Erythroblast (primary cell): ENCODE measurements at regions not wholly inside any gene's neighbourhood (a gene's known extent, or its start where the extent isn't known, plus 50 kb on each side); places are given as distances from the start of the nearest gene placed in this dataset.

Experiments
- GATA1 ChIP-seq: IDR thresholded peaks from 2 replicates; pipeline ENCODE4 v1.6.1; 2011; ENCODE audit warnings: low read depth, mild to moderate bottlenecking, control low read depth, low read length, moderate library complexity
- POLR2A ChIP-seq: IDR thresholded peaks from 2 replicates; pipeline ENCODE4 v1.6.1; 2011; ENCODE audit warnings: mild to moderate bottlenecking, low read length

DNA sequence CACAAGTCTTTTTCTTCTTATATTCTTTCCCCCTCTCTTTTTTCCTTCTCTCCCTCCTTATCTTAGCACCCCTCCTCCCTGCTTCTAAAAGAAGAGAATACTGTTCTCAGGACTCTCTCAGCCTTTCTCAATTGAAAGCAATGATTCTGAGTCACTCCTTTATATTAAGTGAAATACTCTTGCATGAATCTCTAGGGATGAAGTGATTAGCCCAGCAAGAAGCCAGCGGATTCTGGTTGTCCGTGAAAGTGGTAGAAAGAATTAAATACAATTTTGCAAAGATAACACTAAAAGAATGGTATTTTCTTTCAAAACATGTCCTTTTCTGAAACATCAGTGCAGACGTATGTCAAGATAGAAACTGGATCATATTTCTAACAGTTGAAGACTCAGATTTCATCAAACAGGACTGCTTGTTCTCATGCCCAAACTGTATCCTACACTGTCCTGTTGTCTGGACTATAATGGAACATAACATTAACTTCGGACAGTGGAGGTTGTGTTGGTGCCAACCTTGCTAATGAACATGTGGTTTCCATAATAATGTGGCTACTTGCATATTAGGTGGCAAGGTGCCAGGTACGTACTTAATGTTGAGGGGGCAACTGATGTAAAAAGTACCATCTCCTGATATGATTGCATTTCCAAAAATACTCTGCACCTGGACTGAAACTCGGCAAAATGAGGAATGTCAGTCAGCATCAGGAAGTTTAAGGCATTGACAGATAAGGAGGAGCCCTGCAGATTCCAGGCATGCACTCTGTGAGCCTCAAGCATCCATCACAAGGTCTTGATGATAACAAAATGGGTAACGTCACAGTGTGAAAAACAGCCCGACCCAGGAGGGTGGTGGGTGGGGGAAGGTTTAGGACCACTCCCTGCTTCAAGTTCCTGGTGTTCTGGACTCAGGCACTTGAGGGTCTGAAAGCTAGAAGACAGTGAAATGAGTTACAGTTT is 357.2 kb downstream of the DLEU7 start:
- TF ChIP-seq POLR2A (no peak), GATA1 (no peak)
